AG20443 (cell line): ENCODE measurements at regions not wholly inside any gene's neighbourhood (a gene's known extent, or its start where the extent isn't known, plus 50 kb on each side); places are given as distances from the start of the nearest gene placed in this dataset.

Experiments
- DNase-seq: peaks from one replicate; pipeline ENCODE4 v3.0.0; 2012; ENCODE audit warnings: low spot score, mixed read lengths

GRCh38 chr7:68309271-68309670 is 1289.0 kb upstream of the AUTS2 start:
- no peak for DNase-seq

GRCh38 chr7:68309806-68310205 is 1288.5 kb upstream of the AUTS2 start:
- DNase-seq: no peak

GRCh38 chr7:68311958-68312357 is 1286.3 kb upstream of the AUTS2 start:
- DNase-seq: no peak

- no peak for DNase-seq
Measured at GRCh38 chr7:68313806-68314205, 1284.5 kb upstream of the AUTS2 start.

GRCh38 chr7:68314208-68314607 is 1284.1 kb upstream of the AUTS2 start:
- no peak for DNase-seq

GRCh38 chr7:68317476-68317875 is 1280.8 kb upstream of the AUTS2 start:
- no peak for DNase-seq

GRCh38 chr7:68319061-68319460 is 1279.2 kb upstream of the AUTS2 start:
- no peak for DNase-seq

GRCh38 chr7:68321076-68321639 is 1277.1 kb upstream of the AUTS2 start:
- DNase-seq: no peak

GRCh38 chr7:68321776-68322496 is 1276.3 kb upstream of the AUTS2 start:
- no peak for DNase-seq

- DNase-seq: no peak
Measured at GRCh38 chr7:68324621-68325020, 1273.7 kb upstream of the AUTS2 start.

- no peak for DNase-seq
Measured at GRCh38 chr7:68334216-68334615, 1264.1 kb upstream of the AUTS2 start.

- DNase-seq: no peak
Measured at GRCh38 chr7:68334636-68335272, 1263.5 kb upstream of the AUTS2 start.

- DNase-seq: no peak
Measured at GRCh38 chr7:68336594-68336993, 1261.7 kb upstream of the AUTS2 start.

GRCh38 chr7:68348401-68348800 is 1249.9 kb upstream of the AUTS2 start:
- no peak for DNase-seq

GRCh38 chr7:68362745-68363518 is 1235.3 kb upstream of the AUTS2 start:
- no peak for DNase-seq

- no peak for DNase-seq
Measured at GRCh38 chr7:68364886-68365625, 1233.2 kb upstream of the AUTS2 start.

GRCh38 chr7:68371985-68372384 is 1226.3 kb upstream of the AUTS2 start:
- no peak for DNase-seq

GRCh38 chr7:68376131-68376661 is 1222.1 kb upstream of the AUTS2 start:
- DNase-seq: no peak

GRCh38 chr7:68381731-68382130 is 1216.5 kb upstream of the AUTS2 start:
- DNase-seq: no peak

GRCh38 chr7:68384581-68384980 is 1213.7 kb upstream of the AUTS2 start:
- DNase-seq: no peak

GRCh38 chr7:68393051-68393450 is 1205.2 kb upstream of the AUTS2 start:
- DNase-seq: no peak

- DNase-seq: no peak
Measured at GRCh38 chr7:68394131-68394530, 1204.1 kb upstream of the AUTS2 start.
